NCI-H1436 (cell line): ENCODE measurements at regions not wholly inside any gene's neighbourhood (a gene's known extent, or its start where the extent isn't known, plus 50 kb on each side); places are given as distances from the start of the nearest gene placed in this dataset.
"Not testable (repeated sequence)": the region's sequence is repeated elsewhere in the genome, so short reads cannot be mapped to it uniquely, and the experiment has no call there.

ENCODE experiments used
- DNase-seq: peaks from one replicate; lab custom pipeline; 2025; lab: John Stamatoyannopoulos, UW

- no peak for DNase-seq
Measured at GRCh38 chr3:197430934-197431333, 124.8 kb downstream of the BDH1 start.

- DNase-seq = no peak
Measured at GRCh38 chr3:197430502-197430901, 125.3 kb downstream of the BDH1 start.

GRCh38 chr3:197428952-197429351, 126.8 kb downstream of the BDH1 start:
- DNase-seq = no peak

GRCh38 chr3:197428117-197428801, 127.5 kb downstream of the BDH1 start:
- no peak for DNase-seq

GRCh38 chr3:197427021-197427420, 128.6 kb upstream of the DLG1 start:
- no peak for DNase-seq

GRCh38 chr3:197426121-197426566, 127.7 kb upstream of the DLG1 start:
- DNase-seq = no peak

- no peak for DNase-seq
Measured at GRCh38 chr3:197425485-197426120, 127.2 kb upstream of the DLG1 start.

- no peak for DNase-seq
Measured at GRCh38 chr3:197424674-197425484, 126.5 kb upstream of the DLG1 start.

- DNase-seq = no peak
Measured at GRCh38 chr3:197424266-197424665, 125.9 kb upstream of the DLG1 start.

GRCh38 chr3:197423376-197423775, 125.0 kb upstream of the DLG1 start:
- no peak for DNase-seq

GRCh38 chr3:197422506-197422905, 124.1 kb upstream of the DLG1 start:
- no peak for DNase-seq

- no peak for DNase-seq
Measured at GRCh38 chr3:197421021-197421420, 122.6 kb upstream of the DLG1 start.

GRCh38 chr3:197420566-197420965, 122.2 kb upstream of the DLG1 start:
- DNase-seq = no peak

GRCh38 chr3:197420115-197420514, 121.7 kb upstream of the DLG1 start:
- DNase-seq = no peak

GRCh38 chr3:197419696-197420095, 121.3 kb upstream of the DLG1 start:
- DNase-seq = no peak

- DNase-seq = no peak
Measured at GRCh38 chr3:197417911-197418618, 119.7 kb upstream of the DLG1 start.

GRCh38 chr3:197417441-197417840, 119.0 kb upstream of the DLG1 start:
- DNase-seq = no peak

GRCh38 chr3:197411899-197412298, 113.5 kb upstream of the DLG1 start:
- not testable (repeated sequence) for DNase-seq

- not testable (repeated sequence) for DNase-seq
Measured at GRCh38 chr3:197410170-197410569, 111.8 kb upstream of the DLG1 start.

- DNase-seq = no peak
Measured at GRCh38 chr3:197408177-197408957, 110.0 kb upstream of the DLG1 start.

- DNase-seq = no peak
Measured at GRCh38 chr3:197407526-197407925, 109.1 kb upstream of the DLG1 start.
